Uterus (tissue), 2 donors: ENCODE measurements at regions not wholly inside any gene's neighbourhood (a gene's known extent, or its start where the extent isn't known, plus 50 kb on each side); places are given as distances from the start of the nearest gene placed in this dataset.

Source experiments
- POLR2A ChIP-seq, 2 donors: fragments of 450-650 bp; IDR thresholded peaks; one replicate each; pipeline ENCODE4 v1.6.1; 2016; ENCODE audit warnings: antibody characterized with exemption in 2 of 2, mild to moderate bottlenecking in 1 of 2, moderate library complexity in 1 of 2
- TF ChIP-seq, protein P1 (sequence below), 4 experiments: fragments of 200-600 bp in 2 of 4; fragments of 450-650 bp in 2 of 4; sonication (generic) in 2 of 4; IDR thresholded peaks; one replicate each; pipeline ENCODE4 v1.5.1; 2016 to 2019; ENCODE audit warnings: antibody characterized with exemption in 4 of 4, mild to moderate bottlenecking in 2 of 4, moderate library complexity in 1 of 4

DNA sequence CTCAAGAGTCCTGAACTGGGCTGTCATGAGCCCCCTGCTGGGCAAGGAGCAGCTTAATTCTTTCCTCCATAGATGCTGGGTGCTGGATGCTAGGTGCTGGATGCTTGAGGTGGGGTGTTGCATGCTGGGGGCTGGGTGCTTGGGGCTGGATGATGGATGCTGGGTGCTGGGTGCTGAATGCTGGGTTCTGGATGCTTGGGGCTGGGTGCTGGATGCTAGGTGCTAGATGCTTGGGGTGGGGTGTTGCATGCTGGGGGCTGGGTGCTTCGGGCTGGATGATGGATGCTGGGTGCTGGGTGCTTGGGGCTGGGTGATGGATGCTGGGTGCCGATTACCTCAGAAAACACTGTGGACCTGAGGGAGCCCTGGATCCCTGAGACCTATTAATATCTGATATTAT, 837.7 kb downstream of the GALR1 start:
- TF ChIP-seq, protein P1, sequence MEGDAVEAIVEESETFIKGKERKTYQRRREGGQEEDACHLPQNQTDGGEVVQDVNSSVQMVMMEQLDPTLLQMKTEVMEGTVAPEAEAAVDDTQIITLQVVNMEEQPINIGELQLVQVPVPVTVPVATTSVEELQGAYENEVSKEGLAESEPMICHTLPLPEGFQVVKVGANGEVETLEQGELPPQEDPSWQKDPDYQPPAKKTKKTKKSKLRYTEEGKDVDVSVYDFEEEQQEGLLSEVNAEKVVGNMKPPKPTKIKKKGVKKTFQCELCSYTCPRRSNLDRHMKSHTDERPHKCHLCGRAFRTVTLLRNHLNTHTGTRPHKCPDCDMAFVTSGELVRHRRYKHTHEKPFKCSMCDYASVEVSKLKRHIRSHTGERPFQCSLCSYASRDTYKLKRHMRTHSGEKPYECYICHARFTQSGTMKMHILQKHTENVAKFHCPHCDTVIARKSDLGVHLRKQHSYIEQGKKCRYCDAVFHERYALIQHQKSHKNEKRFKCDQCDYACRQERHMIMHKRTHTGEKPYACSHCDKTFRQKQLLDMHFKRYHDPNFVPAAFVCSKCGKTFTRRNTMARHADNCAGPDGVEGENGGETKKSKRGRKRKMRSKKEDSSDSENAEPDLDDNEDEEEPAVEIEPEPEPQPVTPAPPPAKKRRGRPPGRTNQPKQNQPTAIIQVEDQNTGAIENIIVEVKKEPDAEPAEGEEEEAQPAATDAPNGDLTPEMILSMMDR (IDR thresholded peaks at IDR 0.05), result no peak
- TF ChIP-seq POLR2A (IDR thresholded peaks at IDR 0.05), result no peak
